Mesenchymal stem cell (in vitro differentiated cells and primary cell): ENCODE measurements at regions not wholly inside any gene's neighbourhood (a gene's known extent, or its start where the extent isn't known, plus 50 kb on each side); places are given as distances from the start of the nearest gene placed in this dataset.

ENCODE experiments used
- DNase-seq: peaks from one replicate; pipeline ENCODE4 v3.0.0-alpha.2; 2013
- H2AFZ ChIP-seq: one replicate; pipeline ENCODE4 v1.6.1; 2013; ENCODE audit warnings: low read depth, mild to moderate bottlenecking, control low read depth, inconsistent platforms, low read length, moderate library complexity
- H2AK5ac ChIP-seq: 2 replicates; pipeline ENCODE4 v1.6.1; 2013; ENCODE audit warnings: low read length, moderate library complexity, mild to moderate bottlenecking, inconsistent platforms; ENCODE audit not compliant: severe bottlenecking
- H2BK120ac ChIP-seq: one replicate; pipeline ENCODE4 v1.6.1; 2013; ENCODE audit warnings: low read depth, mild to moderate bottlenecking, inconsistent platforms, low read length, moderate library complexity
- H2BK12ac ChIP-seq, 2 experiments: one replicate each; pipeline ENCODE4 v1.6.1; 2013; ENCODE audit warnings: inconsistent platforms in 2 of 2, low read length in 2 of 2, mild to moderate bottlenecking in 2 of 2, moderate library complexity in 2 of 2, control low read depth in 1 of 2
- H2BK15ac ChIP-seq: one replicate; pipeline ENCODE4 v1.6.1; 2013; ENCODE audit warnings: mild to moderate bottlenecking, low read depth, inconsistent platforms; ENCODE audit not compliant: poor library complexity, severe bottlenecking
- H2BK5ac ChIP-seq: 2 replicates; pipeline ENCODE4 v1.6.1; 2013; ENCODE audit warnings: low read depth, mild to moderate bottlenecking, low read length, control low read depth, inconsistent platforms; ENCODE audit not compliant: poor library complexity, severe bottlenecking
- H3K14ac ChIP-seq, 2 experiments: one replicate each; pipeline ENCODE4 v1.6.1; 2013; ENCODE audit warnings: inconsistent platforms in 2 of 2, low read length in 2 of 2, control low read depth in 1 of 2, mild to moderate bottlenecking in 1 of 2, moderate library complexity in 1 of 2
- H3K18ac ChIP-seq, 2 experiments: one replicate each; pipeline ENCODE4 v1.6.1; 2013; ENCODE audit warnings: inconsistent platforms in 2 of 2, low read length in 2 of 2, control low read depth in 1 of 2, low read depth in 1 of 2, mild to moderate bottlenecking in 1 of 2
- H3K23ac ChIP-seq, 2 experiments: one replicate each; pipeline ENCODE4 v1.6.1; 2013; ENCODE audit warnings: inconsistent platforms in 2 of 2, low read length in 2 of 2, mild to moderate bottlenecking in 2 of 2, moderate library complexity in 2 of 2, control low read depth in 1 of 2
- H3K27ac ChIP-seq: 2 replicates; pipeline ENCODE4 v1.5.1; 2013; ENCODE audit warnings: mild to moderate bottlenecking, moderate library complexity, low read length, control low read depth, inconsistent platforms; ENCODE audit not compliant: poor library complexity, severe bottlenecking
- H3K27me3 ChIP-seq, 2 experiments: 2 replicates each; pipeline versions ENCODE4 v1.6.1 to v1.7.0; 2013; ENCODE audit warnings: low read length in 2 of 2, mild to moderate bottlenecking in 2 of 2, moderate library complexity in 2 of 2, control low read depth in 1 of 2, inconsistent platforms in 1 of 2; ENCODE audit not compliant: control insufficient read depth in 1 of 2, insufficient read depth in 1 of 2
- H3K36me3 ChIP-seq, 2 experiments: 2 replicates each; pipeline versions ENCODE4 v1.6.1 to v1.7.0; 2013; ENCODE audit warnings: low read length in 2 of 2, control low read depth in 1 of 2, inconsistent platforms in 1 of 2, low read depth in 1 of 2, mild to moderate bottlenecking in 1 of 2; ENCODE audit not compliant: insufficient read depth in 2 of 2, control insufficient read depth in 1 of 2
- H3K4ac ChIP-seq, 2 experiments: one replicate each; pipeline ENCODE4 v1.6.1; 2013; ENCODE audit warnings: inconsistent platforms in 2 of 2, low read length in 2 of 2, mild to moderate bottlenecking in 2 of 2, moderate library complexity in 2 of 2, control low read depth in 1 of 2, low read depth in 1 of 2
- H3K4me1 ChIP-seq: 2 replicates; pipeline ENCODE4 v1.6.1; 2013; ENCODE audit warnings: low read depth, low read length, control low read depth; ENCODE audit not compliant: control insufficient read depth, insufficient read depth
- H3K4me2 ChIP-seq: 2 replicates; pipeline ENCODE4 v1.6.1; 2013; ENCODE audit warnings: low read length, mild to moderate bottlenecking, inconsistent platforms; ENCODE audit not compliant: poor library complexity, severe bottlenecking
- H3K4me3 ChIP-seq, 2 experiments: 2 replicates each; pipeline versions ENCODE4 v1.5.1 to v1.7.0; 2013; ENCODE audit warnings: low read length in 2 of 2, mild to moderate bottlenecking in 2 of 2, control low read depth in 1 of 2, low read depth in 1 of 2; ENCODE audit not compliant: insufficient read depth in 1 of 2
- H3K79me1 ChIP-seq: replicated peaks from 2 replicates; pipeline ENCODE4 v1.6.1; 2013; ENCODE audit warnings: mild to moderate bottlenecking, control low read depth, low read length, inconsistent platforms; ENCODE audit not compliant: poor library complexity, severe bottlenecking
- H3K9ac ChIP-seq: 2 replicates; pipeline ENCODE4 v1.7.0; 2013; ENCODE audit warnings: mild to moderate bottlenecking, low read length, moderate library complexity
- H3K9me3 ChIP-seq: 2 replicates; pipeline ENCODE4 v1.7.0; 2013; ENCODE audit warnings: mild to moderate bottlenecking, low read length; ENCODE audit not compliant: control insufficient read depth
- H4K8ac ChIP-seq: one replicate; pipeline ENCODE4 v1.6.1; 2013; ENCODE audit warnings: inconsistent platforms, mild to moderate bottlenecking, low read length, moderate library complexity
- H4K91ac ChIP-seq: one replicate; pipeline ENCODE4 v1.6.1; 2013; ENCODE audit warnings: mild to moderate bottlenecking, low read length, inconsistent platforms
- WGBS: methylation state at CpG from one replicate; pipeline ENCODE4 v1.1.7; 2013; ENCODE audit warnings: mixed read lengths; 5-methylcytosine and 5-hydroxymethylcytosine counted together

DNA sequence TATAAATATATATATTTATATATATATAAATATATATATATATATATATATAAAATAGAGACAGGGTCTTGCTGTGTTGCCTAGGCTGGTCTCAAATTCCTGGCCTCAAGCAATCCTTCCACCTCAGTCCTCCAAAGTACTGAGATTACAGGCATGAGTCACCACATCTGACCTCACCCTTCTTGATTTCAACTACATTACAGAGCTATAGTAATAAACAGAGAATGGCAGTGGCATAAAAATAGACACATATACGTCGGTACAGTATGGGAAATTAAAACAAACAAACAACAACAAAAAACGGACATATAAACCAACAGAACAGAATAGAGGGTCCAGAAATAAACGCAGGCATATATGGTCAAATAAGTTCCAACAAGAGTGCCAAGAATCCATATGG lies 77.6 kb upstream of the PPP1R3A start:
- Histone ChIP-seq H2AFZ (no peak overlapping the region), H4K91ac (no peak overlapping the region), H3K18ac (no peak overlapping the region), H3K36me3 (no peaks in the 10 kb centered on the region), H3K14ac (no peak overlapping the region), H3K79me1 (no peaks in the 10 kb centered on the region), H2BK120ac (no peak overlapping the region), H3K27ac (no peak overlapping the region), H4K8ac (no peak overlapping the region), H2BK5ac (no peak overlapping the region), H2BK15ac (no peak overlapping the region), H3K4me1 (no peaks in the 10 kb centered on the region), H3K27me3 (no peaks in the 10 kb centered on the region), H3K23ac (no peak overlapping the region), H2AK5ac (no peak overlapping the region), H3K9ac (no peak overlapping the region), H3K4me3 (no peak overlapping the region), H2BK12ac (no peak overlapping the region), H3K9me3 (peaks cover 7% of the 10 kb centered on the region), H3K4ac (no peak overlapping the region), H3K4me2 (no peak overlapping the region)
- DNase-seq = no peak
- WGBS = 80% methylated on average over 4 of the region's 4 CpGs

DNA sequence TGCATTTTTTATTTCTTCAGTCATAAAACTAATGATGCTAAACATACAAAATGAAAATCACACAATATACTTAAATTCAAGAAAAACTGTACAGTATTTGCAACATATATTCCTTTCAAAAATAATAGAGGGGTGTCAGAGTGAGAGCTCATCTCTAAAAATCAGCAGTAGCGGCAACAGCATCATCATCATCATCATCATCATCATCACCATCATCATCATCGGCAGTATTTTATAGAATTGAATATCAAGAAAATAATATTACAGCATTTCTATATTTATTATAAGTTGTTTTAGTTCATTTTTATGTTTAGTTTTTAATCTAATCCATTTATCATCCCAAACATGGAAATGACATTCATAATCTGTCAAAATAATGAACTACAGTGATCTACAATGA lies 67.4 kb upstream of the PPP1R3A start:
- H3K27me3 ChIP-seq = no peaks in the 10 kb centered on the region
- H2BK120ac ChIP-seq = no peak overlapping the region
- no peak overlapping the region for H2BK15ac ChIP-seq
- H3K4ac ChIP-seq = no peak overlapping the region
- no peaks in the 10 kb centered on the region for H3K4me1 ChIP-seq
- H3K18ac ChIP-seq = no peak overlapping the region
- H3K4me3 ChIP-seq = no peak overlapping the region
- no peaks in the 10 kb centered on the region for H3K36me3 ChIP-seq
- no peaks in the 10 kb centered on the region for H3K79me1 ChIP-seq
- no peak overlapping the region for H4K91ac ChIP-seq
- no peak overlapping the region for H2BK12ac ChIP-seq
- DNase-seq = no peak
- no peak overlapping the region for H2AK5ac ChIP-seq
- no peak overlapping the region for H3K9ac ChIP-seq
- no peak overlapping the region for H3K14ac ChIP-seq
- no peak overlapping the region for H2AFZ ChIP-seq
- no peak overlapping the region for H3K4me2 ChIP-seq
- WGBS = no CpG with 5 or more reads among the region's 2 CpGs
- H3K23ac ChIP-seq = no peak overlapping the region
- H3K27ac ChIP-seq = no peak overlapping the region
- H2BK5ac ChIP-seq = no peak overlapping the region
- no peaks in the 10 kb centered on the region for H3K9me3 ChIP-seq
- H4K8ac ChIP-seq = no peak overlapping the region

DNA sequence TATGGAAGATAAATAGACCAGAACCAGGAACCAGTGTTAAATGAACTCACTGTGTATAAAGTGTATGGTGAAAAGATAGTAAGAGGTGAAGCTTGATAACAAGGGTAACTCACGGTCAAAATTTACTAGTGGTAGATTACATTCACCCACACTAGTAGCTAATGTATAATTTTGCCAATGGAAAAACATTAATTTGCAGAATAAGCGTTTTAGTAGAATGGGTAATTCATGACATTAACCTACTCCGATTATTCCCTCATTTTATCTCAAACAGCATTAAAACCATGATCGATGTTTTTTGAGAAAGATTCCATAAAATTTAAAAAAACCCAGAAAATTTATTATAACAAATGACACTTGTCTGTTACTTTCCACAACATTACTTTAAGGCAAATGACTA lies 57.7 kb upstream of the PPP1R3A start:
- Histone ChIP-seq H3K14ac (no peak overlapping the region), H3K79me1 (no peaks in the 10 kb centered on the region), H2AFZ (no peak overlapping the region), H3K27me3 (no peaks in the 10 kb centered on the region), H3K9ac (no peak overlapping the region), H3K4ac (no peak overlapping the region), H3K4me2 (no peak overlapping the region), H2AK5ac (no peak overlapping the region), H2BK5ac (no peak overlapping the region), H2BK12ac (no peak overlapping the region), H4K91ac (no peak overlapping the region), H3K27ac (no peak overlapping the region), H3K18ac (no peak overlapping the region), H3K36me3 (no peaks in the 10 kb centered on the region), H4K8ac (no peak overlapping the region), H2BK15ac (no peak overlapping the region), H3K23ac (no peak overlapping the region), H3K4me1 (no peaks in the 10 kb centered on the region), H3K9me3 (no peaks in the 10 kb centered on the region), H2BK120ac (no peak overlapping the region), H3K4me3 (no peak overlapping the region)
- no peak for DNase-seq
- WGBS = 67% methylated on average over 1 of the region's 4 CpGs

DNA sequence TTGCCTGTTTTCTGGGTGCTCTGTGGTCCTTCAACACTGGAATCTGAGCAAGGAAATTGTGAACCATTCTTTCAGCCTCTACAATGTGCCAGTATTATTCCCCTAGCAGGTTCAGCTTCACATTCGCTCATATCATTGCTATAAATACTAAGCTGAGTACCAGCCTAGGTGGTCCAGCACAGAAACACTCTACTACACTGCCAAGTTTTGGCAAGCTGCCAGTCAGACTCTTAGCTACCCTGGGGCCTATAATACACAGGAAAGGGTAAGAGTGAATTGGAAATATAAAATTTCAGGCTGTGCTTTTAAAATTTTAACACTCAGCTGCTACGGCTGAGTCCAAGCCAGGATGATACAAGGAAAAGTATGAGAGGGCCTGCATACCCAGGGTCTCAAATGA lies 49.9 kb upstream of the PPP1R3A start:
- Histone ChIP-seq H2BK5ac (no peak overlapping the region), H3K36me3 (no peaks in the 10 kb centered on the region)
- 50% methylated on average over 2 of the region's 2 CpGs for WGBS

More for the DNA sequence above, 49.9 kb upstream of the PPP1R3A start:
- H3K79me1 ChIP-seq = no peaks in the 10 kb centered on the region
- peak overlapping the region; percentile 5 for H3K4me2 ChIP-seq
- no peak overlapping the region for H4K91ac ChIP-seq
- H3K9ac ChIP-seq = no peak overlapping the region
- no peak overlapping the region for H2BK12ac ChIP-seq
- H2BK15ac ChIP-seq = no peak overlapping the region
- no peak overlapping the region for H3K18ac ChIP-seq
- no peak overlapping the region for H3K27ac ChIP-seq
- H2AFZ ChIP-seq = no peak overlapping the region
- H3K23ac ChIP-seq = no peak overlapping the region
- no peaks in the 10 kb centered on the region for H3K4me1 ChIP-seq
- no peaks in the 10 kb centered on the region for H3K27me3 ChIP-seq
- H3K9me3 ChIP-seq = no peaks in the 10 kb centered on the region
- H4K8ac ChIP-seq = no peak overlapping the region
- H2BK120ac ChIP-seq = no peak overlapping the region
- no peak overlapping the region for H2AK5ac ChIP-seq
- H3K4ac ChIP-seq = no peak overlapping the region
- H3K4me3 ChIP-seq = no peak overlapping the region
- DNase-seq = no peak
- no peak overlapping the region for H3K14ac ChIP-seq
